ENCODE measurements at regions not wholly inside any gene's neighbourhood (a gene's known extent, or its start where the extent isn't known, plus 50 kb on each side); places are given as distances from the start of the nearest gene placed in this dataset.

DNA sequence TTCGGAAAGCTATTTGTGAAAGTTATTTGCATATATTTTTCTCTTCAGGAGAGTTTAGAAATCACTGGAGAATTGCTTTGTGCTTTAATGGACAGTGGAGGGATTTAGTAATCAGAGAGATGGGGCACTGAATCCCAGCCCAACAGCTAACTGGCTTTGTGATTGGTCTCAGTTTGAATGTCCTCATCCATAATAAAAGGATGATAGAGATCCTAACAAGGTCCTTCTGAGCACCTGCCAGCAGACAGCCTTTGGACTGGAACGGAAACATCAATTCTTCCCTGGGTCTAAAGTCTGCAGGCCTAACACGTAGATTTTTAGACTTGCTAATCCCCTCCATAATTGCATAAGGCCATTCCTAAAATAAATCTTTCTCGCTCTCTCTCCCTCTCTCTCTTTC lies 112.0 kb upstream of the ADAMTS5 start:
- TF ChIP-seq, protein P1, sequence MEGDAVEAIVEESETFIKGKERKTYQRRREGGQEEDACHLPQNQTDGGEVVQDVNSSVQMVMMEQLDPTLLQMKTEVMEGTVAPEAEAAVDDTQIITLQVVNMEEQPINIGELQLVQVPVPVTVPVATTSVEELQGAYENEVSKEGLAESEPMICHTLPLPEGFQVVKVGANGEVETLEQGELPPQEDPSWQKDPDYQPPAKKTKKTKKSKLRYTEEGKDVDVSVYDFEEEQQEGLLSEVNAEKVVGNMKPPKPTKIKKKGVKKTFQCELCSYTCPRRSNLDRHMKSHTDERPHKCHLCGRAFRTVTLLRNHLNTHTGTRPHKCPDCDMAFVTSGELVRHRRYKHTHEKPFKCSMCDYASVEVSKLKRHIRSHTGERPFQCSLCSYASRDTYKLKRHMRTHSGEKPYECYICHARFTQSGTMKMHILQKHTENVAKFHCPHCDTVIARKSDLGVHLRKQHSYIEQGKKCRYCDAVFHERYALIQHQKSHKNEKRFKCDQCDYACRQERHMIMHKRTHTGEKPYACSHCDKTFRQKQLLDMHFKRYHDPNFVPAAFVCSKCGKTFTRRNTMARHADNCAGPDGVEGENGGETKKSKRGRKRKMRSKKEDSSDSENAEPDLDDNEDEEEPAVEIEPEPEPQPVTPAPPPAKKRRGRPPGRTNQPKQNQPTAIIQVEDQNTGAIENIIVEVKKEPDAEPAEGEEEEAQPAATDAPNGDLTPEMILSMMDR (IDR thresholded peaks at IDR 0.05; ENCODE audit: poor library complexity), result no peak
- no peak for TF ChIP-seq EZH2 (IDR thresholded peaks at IDR 0.05; ENCODE audit: borderline replicate concordance)
- no peak for TF ChIP-seq EZH2phosphoT487 (IDR thresholded peaks at IDR 0.05; ENCODE audit: low read depth, severe bottlenecking, unreplicated experiment)
